ENCODE measurements at regions not wholly inside any gene's neighbourhood (a gene's known extent, or its start where the extent isn't known, plus 50 kb on each side); places are given as distances from the start of the nearest gene placed in this dataset.

DNA sequence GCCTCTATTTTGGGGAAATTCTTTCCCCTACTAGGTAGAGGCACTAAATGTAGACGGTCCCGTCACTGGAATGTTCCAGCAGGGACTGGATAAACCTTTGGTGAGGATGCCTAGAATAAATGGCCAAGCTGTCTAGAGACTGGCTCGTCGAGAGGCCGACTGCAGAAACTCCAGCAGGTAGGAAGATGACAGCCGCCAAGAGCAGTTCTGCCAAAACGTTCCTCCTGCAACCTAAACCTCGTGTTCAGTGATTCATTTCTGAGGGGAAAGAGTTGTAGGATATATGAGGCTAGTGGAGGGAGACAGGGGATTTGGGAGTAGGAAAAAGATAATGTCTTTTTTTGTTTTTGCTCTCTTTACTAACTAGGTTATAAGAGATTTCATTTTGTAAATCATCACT, 184.7 kb upstream of the GDF10 start:
- TF ChIP-seq ZNF121 (tag by site-specific recombination; IDR thresholded peaks at IDR 0.05) (no peak), ZNF248 (tag by site-specific recombination; IDR thresholded peaks at IDR 0.05) (no peak), GLI4 (tag by site-specific recombination; IDR thresholded peaks at IDR 0.05) (no peak), BCL11A (tag by site-specific recombination; IDR thresholded peaks at IDR 0.05; ENCODE audit: low read depth) (no peak), ZNF140 (tag by site-specific recombination; IDR thresholded peaks at IDR 0.05) (no peak), ZNF354C (tag by site-specific recombination; IDR thresholded peaks at IDR 0.05; ENCODE audit: borderline replicate concordance, low read depth) (no peak), ZNF600 (tag by site-specific recombination; IDR thresholded peaks at IDR 0.05) (no peak), ZNF777 (tag by site-specific recombination; IDR thresholded peaks at IDR 0.05; ENCODE audit: borderline replicate concordance) (no peak), ZNF843 (tag by site-specific recombination; IDR thresholded peaks at IDR 0.05) (no peak), ZNF155 (tag by site-specific recombination; IDR thresholded peaks at IDR 0.05) (no peak), ZBTB7A (tag by site-specific recombination; IDR thresholded peaks at IDR 0.05; ENCODE audit: low read depth) (no peak)
- no peak overlapping the region for H3K4me3 ChIP-seq (ENCODE audit: low read depth, low read length)
- H3K36me3 ChIP-seq (ENCODE audit: control insufficient read depth in 2 of 2, insufficient read depth in 1 of 2, low read length in 2 of 2): no peaks in the 10 kb centered on the region
- POLR2A ChIA-PET: no interaction called here
- H3K9me3 ChIP-seq (ENCODE audit: control insufficient read depth, insufficient read depth, low read depth, low read length): no peaks in the 10 kb centered on the region
- no peak overlapping the region for H3K27ac ChIP-seq (ENCODE audit: extremely low read depth, low read depth, low read length)
- H3K4me1 ChIP-seq (ENCODE audit: control insufficient read depth, insufficient read depth, low read length): no peaks in the 10 kb centered on the region
- CTCF ChIA-PET: no interaction called here

DNA sequence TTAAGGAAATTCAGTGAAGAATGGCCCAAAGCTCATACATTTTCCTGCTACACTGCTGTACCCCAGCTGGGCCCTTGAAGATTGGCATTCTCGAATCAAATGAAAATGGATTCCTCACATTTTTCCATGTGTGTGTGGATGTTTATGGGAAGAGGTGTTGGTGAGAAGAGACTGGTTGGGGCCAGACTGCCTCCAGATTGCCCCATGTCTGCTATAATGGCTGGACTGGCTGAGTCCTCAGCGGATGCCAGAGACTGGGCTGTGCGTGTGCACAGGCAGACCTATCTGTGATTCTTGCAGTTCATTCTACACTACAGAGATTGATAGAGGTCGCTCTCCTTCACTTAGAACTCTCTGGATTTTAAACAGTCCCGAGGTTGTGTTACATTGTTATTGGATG, 183.6 kb upstream of the GDF10 start:
- Histone ChIP-seq H3K4me1 (ENCODE audit: control insufficient read depth, insufficient read depth, low read length) (no peaks in the 10 kb centered on the region), H3K27ac (ENCODE audit: extremely low read depth, low read depth, low read length) (no peak overlapping the region), H3K4me3 (ENCODE audit: low read depth, low read length) (no peak overlapping the region), H3K9me3 (ENCODE audit: control insufficient read depth, insufficient read depth, low read depth, low read length) (no peaks in the 10 kb centered on the region), H3K36me3 (ENCODE audit: control insufficient read depth in 2 of 2, insufficient read depth in 1 of 2, low read length in 2 of 2) (no peaks in the 10 kb centered on the region)
- TF ChIP-seq ZNF341 (tag by site-specific recombination; IDR thresholded peaks at IDR 0.05; ENCODE audit: low read depth) (no peak), ZNF514 (tag by site-specific recombination; IDR thresholded peaks at IDR 0.05) (no peak), ZNF623 (tag by site-specific recombination; IDR thresholded peaks at IDR 0.05) (no peak), ZNF19 (tag by site-specific recombination; IDR thresholded peaks at IDR 0.05; ENCODE audit: low read depth) (no peak), ZNF610 (tag by site-specific recombination; IDR thresholded peaks at IDR 0.05; ENCODE audit: borderline replicate concordance) (no peak), ZNF791 (tag by site-specific recombination; IDR thresholded peaks at IDR 0.05) (no peak), ZEB2 (tag by site-specific recombination; IDR thresholded peaks at IDR 0.05) (no peak)
- TF ChIP-seq, protein P1, sequence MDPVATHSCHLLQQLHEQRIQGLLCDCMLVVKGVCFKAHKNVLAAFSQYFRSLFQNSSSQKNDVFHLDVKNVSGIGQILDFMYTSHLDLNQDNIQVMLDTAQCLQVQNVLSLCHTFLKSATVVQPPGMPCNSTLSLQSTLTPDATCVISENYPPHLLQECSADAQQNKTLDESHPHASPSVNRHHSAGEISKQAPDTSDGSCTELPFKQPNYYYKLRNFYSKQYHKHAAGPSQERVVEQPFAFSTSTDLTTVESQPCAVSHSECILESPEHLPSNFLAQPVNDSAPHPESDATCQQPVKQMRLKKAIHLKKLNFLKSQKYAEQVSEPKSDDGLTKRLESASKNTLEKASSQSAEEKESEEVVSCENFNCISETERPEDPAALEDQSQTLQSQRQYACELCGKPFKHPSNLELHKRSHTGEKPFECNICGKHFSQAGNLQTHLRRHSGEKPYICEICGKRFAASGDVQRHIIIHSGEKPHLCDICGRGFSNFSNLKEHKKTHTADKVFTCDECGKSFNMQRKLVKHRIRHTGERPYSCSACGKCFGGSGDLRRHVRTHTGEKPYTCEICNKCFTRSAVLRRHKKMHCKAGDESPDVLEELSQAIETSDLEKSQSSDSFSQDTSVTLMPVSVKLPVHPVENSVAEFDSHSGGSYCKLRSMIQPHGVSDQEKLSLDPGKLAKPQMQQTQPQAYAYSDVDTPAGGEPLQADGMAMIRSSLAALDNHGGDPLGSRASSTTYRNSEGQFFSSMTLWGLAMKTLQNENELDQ (tag by site-specific recombination; IDR thresholded peaks at IDR 0.05; ENCODE audit: low read depth): no peak
- TF ChIP-seq, protein P2, sequence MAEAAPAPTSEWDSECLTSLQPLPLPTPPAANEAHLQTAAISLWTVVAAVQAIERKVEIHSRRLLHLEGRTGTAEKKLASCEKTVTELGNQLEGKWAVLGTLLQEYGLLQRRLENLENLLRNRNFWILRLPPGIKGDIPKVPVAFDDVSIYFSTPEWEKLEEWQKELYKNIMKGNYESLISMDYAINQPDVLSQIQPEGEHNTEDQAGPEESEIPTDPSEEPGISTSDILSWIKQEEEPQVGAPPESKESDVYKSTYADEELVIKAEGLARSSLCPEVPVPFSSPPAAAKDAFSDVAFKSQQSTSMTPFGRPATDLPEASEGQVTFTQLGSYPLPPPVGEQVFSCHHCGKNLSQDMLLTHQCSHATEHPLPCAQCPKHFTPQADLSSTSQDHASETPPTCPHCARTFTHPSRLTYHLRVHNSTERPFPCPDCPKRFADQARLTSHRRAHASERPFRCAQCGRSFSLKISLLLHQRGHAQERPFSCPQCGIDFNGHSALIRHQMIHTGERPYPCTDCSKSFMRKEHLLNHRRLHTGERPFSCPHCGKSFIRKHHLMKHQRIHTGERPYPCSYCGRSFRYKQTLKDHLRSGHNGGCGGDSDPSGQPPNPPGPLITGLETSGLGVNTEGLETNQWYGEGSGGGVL (tag by site-specific recombination; IDR thresholded peaks at IDR 0.05): no peak
- TF ChIP-seq, protein P3, sequence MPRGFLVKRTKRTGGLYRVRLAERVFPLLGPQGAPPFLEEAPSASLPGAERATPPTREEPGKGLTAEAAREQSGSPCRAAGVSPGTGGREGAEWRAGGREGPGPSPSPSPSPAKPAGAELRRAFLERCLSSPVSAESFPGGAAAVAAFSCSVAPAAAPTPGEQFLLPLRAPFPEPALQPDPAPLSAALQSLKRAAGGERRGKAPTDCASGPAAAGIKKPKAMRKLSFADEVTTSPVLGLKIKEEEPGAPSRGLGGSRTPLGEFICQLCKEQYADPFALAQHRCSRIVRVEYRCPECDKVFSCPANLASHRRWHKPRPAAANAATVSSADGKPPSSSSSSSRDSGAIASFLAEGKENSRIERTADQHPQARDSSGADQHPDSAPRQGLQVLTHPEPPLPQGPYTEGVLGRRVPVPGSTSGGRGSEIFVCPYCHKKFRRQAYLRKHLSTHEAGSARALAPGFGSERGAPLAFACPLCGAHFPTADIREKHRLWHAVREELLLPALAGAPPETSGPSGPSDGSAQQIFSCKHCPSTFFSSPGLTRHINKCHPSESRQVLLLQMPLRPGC (tag by site-specific recombination; IDR thresholded peaks at IDR 0.05): no peak
- TF ChIP-seq, protein P4, sequence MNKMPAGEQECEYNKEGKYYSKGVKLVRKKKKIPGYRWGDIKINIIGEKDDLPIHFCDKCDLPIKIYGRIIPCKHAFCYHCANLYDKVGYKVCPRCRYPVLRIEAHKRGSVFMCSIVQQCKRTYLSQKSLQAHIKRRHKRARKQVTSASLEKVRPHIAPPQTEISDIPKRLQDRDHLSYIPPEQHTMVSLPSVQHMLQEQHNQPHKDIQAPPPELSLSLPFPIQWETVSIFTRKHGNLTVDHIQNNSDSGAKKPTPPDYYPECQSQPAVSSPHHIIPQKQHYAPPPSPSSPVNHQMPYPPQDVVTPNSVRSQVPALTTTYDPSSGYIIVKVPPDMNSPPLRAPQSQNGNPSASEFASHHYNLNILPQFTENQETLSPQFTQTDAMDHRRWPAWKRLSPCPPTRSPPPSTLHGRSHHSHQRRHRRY (tag by site-specific recombination; IDR thresholded peaks at IDR 0.05): no peak
- TF ChIP-seq, protein P5, sequence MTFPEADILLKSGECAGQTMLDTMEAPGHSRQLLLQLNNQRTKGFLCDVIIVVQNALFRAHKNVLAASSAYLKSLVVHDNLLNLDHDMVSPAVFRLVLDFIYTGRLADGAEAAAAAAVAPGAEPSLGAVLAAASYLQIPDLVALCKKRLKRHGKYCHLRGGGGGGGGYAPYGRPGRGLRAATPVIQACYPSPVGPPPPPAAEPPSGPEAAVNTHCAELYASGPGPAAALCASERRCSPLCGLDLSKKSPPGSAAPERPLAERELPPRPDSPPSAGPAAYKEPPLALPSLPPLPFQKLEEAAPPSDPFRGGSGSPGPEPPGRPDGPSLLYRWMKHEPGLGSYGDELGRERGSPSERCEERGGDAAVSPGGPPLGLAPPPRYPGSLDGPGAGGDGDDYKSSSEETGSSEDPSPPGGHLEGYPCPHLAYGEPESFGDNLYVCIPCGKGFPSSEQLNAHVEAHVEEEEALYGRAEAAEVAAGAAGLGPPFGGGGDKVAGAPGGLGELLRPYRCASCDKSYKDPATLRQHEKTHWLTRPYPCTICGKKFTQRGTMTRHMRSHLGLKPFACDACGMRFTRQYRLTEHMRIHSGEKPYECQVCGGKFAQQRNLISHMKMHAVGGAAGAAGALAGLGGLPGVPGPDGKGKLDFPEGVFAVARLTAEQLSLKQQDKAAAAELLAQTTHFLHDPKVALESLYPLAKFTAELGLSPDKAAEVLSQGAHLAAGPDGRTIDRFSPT (tag by site-specific recombination; IDR thresholded peaks at IDR 0.05): no peak
- ChIA-PET POLR2A (no interaction called here), CTCF (no interaction called here)

Data from HEK293 (cell line).